ENCODE measurements at regions not wholly inside any gene's neighbourhood (a gene's known extent, or its start where the extent isn't known, plus 50 kb on each side); places are given as distances from the start of the nearest gene placed in this dataset.

DNA sequence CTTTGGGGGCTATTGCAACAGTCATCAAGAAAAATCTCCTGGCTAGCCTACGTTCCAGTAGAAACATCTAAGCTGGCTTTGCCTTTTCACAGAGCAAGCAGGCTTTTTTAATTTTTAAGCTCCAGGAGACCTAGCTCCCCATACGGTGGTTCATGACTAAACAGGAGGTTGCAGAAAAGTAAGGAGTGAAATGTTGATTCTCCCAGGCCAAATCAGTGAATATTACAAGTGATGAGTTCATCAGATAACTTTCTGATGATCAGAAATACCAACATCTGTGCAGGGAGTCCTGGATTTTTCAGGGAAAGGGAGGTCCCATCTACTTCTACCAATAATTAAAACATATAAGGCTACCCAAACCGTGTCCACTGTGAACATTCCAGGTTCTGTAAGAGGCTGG, 477.3 kb upstream of the CELF2 start:
- Histone ChIP-seq H3K4me3 (ENCODE audit: low read depth, low read length) (no peak overlapping the region), H4K12ac (ENCODE audit: low read depth, low read length) (no peak overlapping the region), H4K8ac (ENCODE audit: low read depth, low read length) (no peak overlapping the region), H3K4me2 (ENCODE audit: low read length) (no peak overlapping the region), H3K9ac (ENCODE audit: low read length) (no peak overlapping the region), H3K9me3 (ENCODE audit: insufficient read depth, low read depth, low read length) (no peaks in the 10 kb centered on the region), H3K23ac (ENCODE audit: low read length) (no peak overlapping the region), H3K4me1 (ENCODE audit: control insufficient read depth in 1 of 2, insufficient read depth in 2 of 2, low read length in 2 of 2) (no peaks in the 10 kb centered on the region), H2BK120ac (ENCODE audit: insufficient read depth, low read length, poor library complexity) (no peak overlapping the region), H3K27me3 (ENCODE audit: insufficient read depth, low read length) (no peaks in the 10 kb centered on the region), H3K79me2 (ENCODE audit: control insufficient read depth, insufficient read depth, low read length, poor library complexity) (no peaks in the 10 kb centered on the region), H3K14ac (ENCODE audit: low read length) (no peak overlapping the region), H3K27ac (ENCODE audit: low read depth, low read length) (no peak overlapping the region), H2BK5ac (ENCODE audit: low read depth, low read length, poor library complexity) (no peak overlapping the region), H2BK12ac (ENCODE audit: low read length) (no peak overlapping the region), H3K36me3 (ENCODE audit: control insufficient read depth in 1 of 2, insufficient read depth in 2 of 2, low read length in 2 of 2) (no peaks in the 10 kb centered on the region), H2AFZ (ENCODE audit: insufficient read depth, low read length, poor library complexity) (no peak overlapping the region), H3K4ac (ENCODE audit: low read depth, low read length) (no peak overlapping the region), H3K18ac (ENCODE audit: low read length) (no peak overlapping the region), H2AK5ac (ENCODE audit: low read length) (no peak overlapping the region), H4K91ac (ENCODE audit: low read depth, low read length) (no peak overlapping the region), H3K79me1 (ENCODE audit: low read length) (no peaks in the 10 kb centered on the region)
- no CpG with 5 or more reads among the region's 3 CpGs for WGBS (ENCODE audit: extremely low coverage, insufficient coverage, insufficient read length)
- DNase-seq, result no peak

DNA sequence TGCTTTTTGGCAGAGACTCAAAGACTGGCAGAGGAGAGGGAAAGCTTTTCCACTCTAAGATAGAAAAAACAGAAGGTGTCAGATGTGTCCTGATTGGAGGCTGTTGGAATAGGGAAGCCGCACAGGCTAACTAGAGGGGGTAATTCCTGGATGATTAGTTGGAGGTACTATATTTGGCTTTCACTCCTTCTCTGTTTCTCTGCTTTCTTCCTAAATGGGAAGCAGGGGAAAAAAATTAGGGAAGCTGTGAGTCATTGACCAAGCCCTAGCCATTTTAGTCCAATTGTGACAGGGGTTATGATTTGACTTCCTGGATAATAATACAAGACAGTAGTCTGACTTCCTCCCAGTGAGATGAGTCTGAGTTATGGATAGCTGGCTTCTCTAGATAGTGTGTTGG, 475.2 kb upstream of the CELF2 start:
- H3K79me2 ChIP-seq (ENCODE audit: control insufficient read depth, insufficient read depth, low read length, poor library complexity), result no peaks in the 10 kb centered on the region
- no peak overlapping the region for H3K23ac ChIP-seq (ENCODE audit: low read length)
- no peaks in the 10 kb centered on the region for H3K9me3 ChIP-seq (ENCODE audit: insufficient read depth, low read depth, low read length)
- no peak overlapping the region for H2BK12ac ChIP-seq (ENCODE audit: low read length)
- H4K8ac ChIP-seq (ENCODE audit: low read depth, low read length), result no peak overlapping the region
- H3K14ac ChIP-seq (ENCODE audit: low read length), result no peak overlapping the region
- no peak overlapping the region for H2BK5ac ChIP-seq (ENCODE audit: low read depth, low read length, poor library complexity)
- DNase-seq, result no peak
- no peak overlapping the region for H2AK5ac ChIP-seq (ENCODE audit: low read length)
- H3K9ac ChIP-seq (ENCODE audit: low read length), result no peak overlapping the region
- no peaks in the 10 kb centered on the region for H3K27me3 ChIP-seq (ENCODE audit: insufficient read depth, low read length)
- H3K79me1 ChIP-seq (ENCODE audit: low read length), result no peaks in the 10 kb centered on the region
- no CpG with 5 or more reads among the region's 1 CpG for WGBS (ENCODE audit: extremely low coverage, insufficient coverage, insufficient read length)
- H3K36me3 ChIP-seq (ENCODE audit: control insufficient read depth in 1 of 2, insufficient read depth in 2 of 2, low read length in 2 of 2), result no peaks in the 10 kb centered on the region
- no peak overlapping the region for H2BK120ac ChIP-seq (ENCODE audit: insufficient read depth, low read length, poor library complexity)
- no peak overlapping the region for H2AFZ ChIP-seq (ENCODE audit: insufficient read depth, low read length, poor library complexity)
- no peak overlapping the region for H3K18ac ChIP-seq (ENCODE audit: low read length)
- H4K91ac ChIP-seq (ENCODE audit: low read depth, low read length), result no peak overlapping the region
- H3K4me1 ChIP-seq (ENCODE audit: control insufficient read depth in 1 of 2, insufficient read depth in 2 of 2, low read length in 2 of 2), result no peaks in the 10 kb centered on the region
- no peak overlapping the region for H3K27ac ChIP-seq (ENCODE audit: low read depth, low read length)
- no peak overlapping the region for H3K4me3 ChIP-seq (ENCODE audit: low read depth, low read length)
- no peak overlapping the region for H3K4ac ChIP-seq (ENCODE audit: low read depth, low read length)
- H3K4me2 ChIP-seq (ENCODE audit: low read length), result no peak overlapping the region
- H4K12ac ChIP-seq (ENCODE audit: low read depth, low read length), result no peak overlapping the region

DNA sequence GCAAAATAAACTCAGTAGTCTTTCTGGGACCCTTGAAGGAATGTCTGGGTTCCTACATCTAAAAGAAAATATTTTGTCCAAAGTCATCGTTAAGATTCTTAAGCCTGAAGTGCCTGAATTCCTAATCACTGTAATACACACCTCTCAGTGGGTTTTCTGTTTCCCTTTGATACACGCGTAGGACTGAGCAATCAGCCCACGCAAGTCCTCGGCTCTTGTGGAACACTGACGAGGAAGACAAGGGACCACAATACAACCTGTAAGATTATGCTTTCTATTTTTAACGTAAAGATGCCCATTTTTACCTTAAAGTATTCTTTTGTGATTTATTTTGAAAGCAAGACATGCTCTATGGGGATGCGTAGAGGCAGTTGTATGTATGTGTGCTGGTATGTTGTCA, 472.8 kb upstream of the CELF2 start:
- H2BK120ac ChIP-seq (ENCODE audit: insufficient read depth, low read length, poor library complexity), result no peak overlapping the region
- no CpG with 5 or more reads among the region's 8 CpGs for WGBS (ENCODE audit: extremely low coverage, insufficient coverage, insufficient read length)

DNA sequence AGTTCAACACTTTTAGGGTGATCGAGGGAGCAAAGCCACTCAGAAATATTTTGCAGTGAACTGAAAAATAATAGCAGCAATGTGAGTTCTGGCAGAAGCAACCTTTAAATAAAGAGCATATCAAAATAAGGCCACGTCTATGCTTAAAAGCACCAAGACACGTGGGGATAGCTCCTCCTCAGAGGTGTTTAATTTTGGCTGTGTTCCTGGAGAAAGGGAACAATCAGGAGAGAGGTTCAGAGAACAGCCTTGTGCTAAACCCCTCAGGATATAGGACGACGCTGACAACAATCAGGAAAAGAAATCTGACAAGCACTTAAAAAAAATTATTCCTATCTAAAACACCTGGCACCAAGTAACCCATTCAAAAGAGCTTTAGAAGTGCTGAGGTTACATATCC, 471.9 kb upstream of the CELF2 start:
- DNase-seq, result no peak
- H3K14ac ChIP-seq (ENCODE audit: low read length), result no peak overlapping the region
- no peaks in the 10 kb centered on the region for H3K9me3 ChIP-seq (ENCODE audit: insufficient read depth, low read depth, low read length)
- H2BK12ac ChIP-seq (ENCODE audit: low read length), result no peak overlapping the region
- H4K12ac ChIP-seq (ENCODE audit: low read depth, low read length), result no peak overlapping the region
- H4K8ac ChIP-seq (ENCODE audit: low read depth, low read length), result no peak overlapping the region
- no CpG with 5 or more reads among the region's 5 CpGs for WGBS (ENCODE audit: extremely low coverage, insufficient coverage, insufficient read length)
- no peaks in the 10 kb centered on the region for H3K4me1 ChIP-seq (ENCODE audit: control insufficient read depth in 1 of 2, insufficient read depth in 2 of 2, low read length in 2 of 2)
- H2AFZ ChIP-seq (ENCODE audit: insufficient read depth, low read length, poor library complexity), result no peak overlapping the region
- H3K4me3 ChIP-seq (ENCODE audit: low read depth, low read length), result no peak overlapping the region
- H2BK120ac ChIP-seq (ENCODE audit: insufficient read depth, low read length, poor library complexity), result no peak overlapping the region
- H3K4me2 ChIP-seq (ENCODE audit: low read length), result no peak overlapping the region
- no peak overlapping the region for H3K9ac ChIP-seq (ENCODE audit: low read length)
- no peak overlapping the region for H4K91ac ChIP-seq (ENCODE audit: low read depth, low read length)
- H2AK5ac ChIP-seq (ENCODE audit: low read length), result no peak overlapping the region
- no peak overlapping the region for H3K18ac ChIP-seq (ENCODE audit: low read length)
- H3K27me3 ChIP-seq (ENCODE audit: insufficient read depth, low read length), result no peaks in the 10 kb centered on the region
- no peaks in the 10 kb centered on the region for H3K36me3 ChIP-seq (ENCODE audit: control insufficient read depth in 1 of 2, insufficient read depth in 2 of 2, low read length in 2 of 2)
- H3K79me2 ChIP-seq (ENCODE audit: control insufficient read depth, insufficient read depth, low read length, poor library complexity), result no peaks in the 10 kb centered on the region
- H3K79me1 ChIP-seq (ENCODE audit: low read length), result no peaks in the 10 kb centered on the region
- no peak overlapping the region for H3K4ac ChIP-seq (ENCODE audit: low read depth, low read length)
- H3K27ac ChIP-seq (ENCODE audit: low read depth, low read length), result no peak overlapping the region
- H3K23ac ChIP-seq (ENCODE audit: low read length), result no peak overlapping the region
- H2BK5ac ChIP-seq (ENCODE audit: low read depth, low read length, poor library complexity), result no peak overlapping the region

More for the DNA sequence above, 472.8 kb upstream of the CELF2 start:
- no peak overlapping the region for H3K14ac ChIP-seq (ENCODE audit: low read length)
- H3K27me3 ChIP-seq (ENCODE audit: insufficient read depth, low read length), result no peaks in the 10 kb centered on the region
- no peak overlapping the region for H4K12ac ChIP-seq (ENCODE audit: low read depth, low read length)
- H3K36me3 ChIP-seq (ENCODE audit: control insufficient read depth in 1 of 2, insufficient read depth in 2 of 2, low read length in 2 of 2), result no peaks in the 10 kb centered on the region
- no peak overlapping the region for H3K4ac ChIP-seq (ENCODE audit: low read depth, low read length)
- no peak overlapping the region for H3K4me3 ChIP-seq (ENCODE audit: low read depth, low read length)
- H3K18ac ChIP-seq (ENCODE audit: low read length), result no peak overlapping the region
- no peak overlapping the region for H3K27ac ChIP-seq (ENCODE audit: low read depth, low read length)
- DNase-seq, result no peak
- no peaks in the 10 kb centered on the region for H3K79me1 ChIP-seq (ENCODE audit: low read length)
- H2AK5ac ChIP-seq (ENCODE audit: low read length), result no peak overlapping the region
- H3K4me1 ChIP-seq (ENCODE audit: control insufficient read depth in 1 of 2, insufficient read depth in 2 of 2, low read length in 2 of 2), result no peaks in the 10 kb centered on the region
- no peaks in the 10 kb centered on the region for H3K79me2 ChIP-seq (ENCODE audit: control insufficient read depth, insufficient read depth, low read length, poor library complexity)
- no peaks in the 10 kb centered on the region for H3K9me3 ChIP-seq (ENCODE audit: insufficient read depth, low read depth, low read length)
- no peak overlapping the region for H3K9ac ChIP-seq (ENCODE audit: low read length)
- H3K4me2 ChIP-seq (ENCODE audit: low read length), result no peak overlapping the region
- H2BK5ac ChIP-seq (ENCODE audit: low read depth, low read length, poor library complexity), result no peak overlapping the region
- no peak overlapping the region for H2BK12ac ChIP-seq (ENCODE audit: low read length)
- H4K91ac ChIP-seq (ENCODE audit: low read depth, low read length), result no peak overlapping the region
- no peak overlapping the region for H2AFZ ChIP-seq (ENCODE audit: insufficient read depth, low read length, poor library complexity)
- no peak overlapping the region for H3K23ac ChIP-seq (ENCODE audit: low read length)
- H4K8ac ChIP-seq (ENCODE audit: low read depth, low read length), result no peak overlapping the region
